ENCODE measurements at regions not wholly inside any gene's neighbourhood (a gene's known extent, or its start where the extent isn't known, plus 50 kb on each side); places are given as distances from the start of the nearest gene placed in this dataset.

DNA sequence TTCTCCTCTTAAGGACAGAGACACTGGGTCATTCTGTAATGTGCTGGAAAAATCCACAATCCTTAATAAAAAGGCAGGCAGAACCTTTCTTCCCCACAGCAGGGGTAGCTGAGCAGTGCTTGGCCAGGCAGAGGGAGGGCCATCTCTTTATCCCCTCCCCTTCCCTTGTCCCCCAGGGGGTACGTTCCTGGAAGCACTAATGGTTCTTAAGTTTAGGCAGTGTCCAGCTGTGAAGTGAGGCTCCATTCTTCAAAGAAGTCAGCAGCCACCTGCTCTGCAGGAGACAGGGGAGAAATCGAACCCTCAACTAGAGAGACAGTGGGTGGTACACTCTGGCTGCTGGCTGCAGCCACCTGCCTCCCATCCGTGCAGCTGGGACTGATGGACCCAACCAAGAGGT is 533.9 kb upstream of the CDH11 start:
- no peak for DNase-seq (ENCODE audit: low spot score)

DNA sequence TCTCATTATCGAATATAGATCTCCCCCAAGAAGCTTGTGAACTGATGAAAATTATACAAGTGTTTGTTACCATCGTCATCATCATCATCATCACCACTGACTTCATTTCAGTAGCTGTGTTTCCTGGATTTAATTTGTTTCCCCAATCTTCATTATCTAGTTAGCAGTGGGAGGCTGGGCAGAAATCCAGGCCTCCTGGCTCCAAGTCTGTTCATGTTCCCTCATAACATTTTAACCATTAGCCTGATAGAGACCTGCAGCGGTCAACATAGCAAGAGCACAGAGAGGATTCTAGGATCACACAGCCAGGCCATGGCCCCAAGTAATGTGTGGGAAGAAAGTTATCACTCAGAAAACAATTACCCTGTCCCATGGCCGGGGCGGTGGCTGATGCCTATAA is 526.2 kb upstream of the CDH11 start:
- no peak for DNase-seq (ENCODE audit: low spot score)

DNA sequence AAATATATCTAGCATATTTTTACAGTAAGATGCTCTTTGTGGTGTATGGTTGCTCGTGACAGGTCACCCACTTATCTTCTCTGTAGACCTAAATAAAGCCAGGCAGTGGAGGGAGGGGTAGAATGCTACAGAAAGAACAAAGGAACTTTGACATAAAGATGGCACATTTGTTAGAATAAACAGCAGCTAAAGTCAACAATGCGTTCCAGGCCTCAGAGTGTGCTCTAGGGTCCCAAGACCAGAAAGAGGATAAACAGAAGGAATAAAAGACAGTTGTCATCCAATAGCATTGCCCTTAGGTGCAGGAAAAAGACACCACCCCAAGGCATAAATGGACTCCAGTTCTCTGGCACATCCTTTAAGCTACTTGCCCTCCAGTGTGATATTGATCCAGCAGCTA is 523.0 kb upstream of the CDH11 start:
- no peak for DNase-seq (ENCODE audit: low spot score)

- DNase-seq (ENCODE audit: low spot score), result no peak
Observed at GRCh38 chr16:65641762-65642289, 520.0 kb upstream of the CDH11 start.

DNA sequence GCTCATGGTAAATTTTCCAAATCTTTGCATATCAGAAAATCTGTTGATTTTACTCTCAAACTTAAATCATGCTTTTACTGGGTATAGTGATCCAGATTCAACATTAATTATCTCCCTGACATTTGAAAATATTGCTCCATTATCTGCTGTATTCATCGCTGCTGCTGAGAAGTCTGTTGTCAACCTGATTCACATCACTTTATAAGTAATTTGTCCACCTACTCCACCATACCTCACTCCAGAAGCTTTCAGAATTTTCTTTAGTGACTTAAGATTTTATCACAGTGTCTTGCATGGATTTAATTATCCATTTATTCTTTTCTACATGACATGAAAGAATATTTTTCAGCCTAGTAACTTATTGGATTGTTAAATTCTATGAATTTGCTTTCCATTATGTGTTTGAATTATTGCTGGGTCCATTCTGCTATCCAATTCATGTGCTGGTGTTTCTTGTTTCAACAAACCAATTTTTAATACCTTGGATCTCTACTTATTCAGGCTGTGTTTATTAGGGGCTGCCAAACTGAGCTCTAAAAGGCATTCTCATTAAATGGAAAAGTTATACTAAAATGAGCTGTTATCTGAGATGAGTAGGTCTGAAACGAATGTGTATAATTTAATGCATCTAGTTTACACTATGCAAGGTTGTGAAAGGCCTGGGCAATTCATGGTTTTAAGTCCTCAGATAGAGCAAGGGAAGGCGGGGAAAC is 519.3 kb upstream of the CDH11 start:
- no peak for DNase-seq (ENCODE audit: low spot score)

DNA sequence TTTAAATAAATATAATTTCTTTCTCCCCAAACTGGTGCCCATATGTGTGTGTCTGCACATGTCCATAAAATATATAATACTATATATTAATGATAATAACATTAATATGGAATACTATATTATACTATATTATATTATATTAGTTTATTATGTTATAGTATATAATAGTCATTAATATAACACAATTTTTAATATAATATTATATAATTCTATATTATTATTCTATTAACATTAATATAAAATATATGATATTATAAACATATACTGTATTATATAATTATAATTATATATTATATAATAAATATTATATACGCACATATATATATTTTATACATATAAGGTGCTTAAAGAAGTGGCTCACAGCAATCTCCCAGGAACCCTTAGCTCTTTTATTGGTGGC is 513.0 kb upstream of the CDH11 start:
- DNase-seq (ENCODE audit: low spot score), result no peak

DNA sequence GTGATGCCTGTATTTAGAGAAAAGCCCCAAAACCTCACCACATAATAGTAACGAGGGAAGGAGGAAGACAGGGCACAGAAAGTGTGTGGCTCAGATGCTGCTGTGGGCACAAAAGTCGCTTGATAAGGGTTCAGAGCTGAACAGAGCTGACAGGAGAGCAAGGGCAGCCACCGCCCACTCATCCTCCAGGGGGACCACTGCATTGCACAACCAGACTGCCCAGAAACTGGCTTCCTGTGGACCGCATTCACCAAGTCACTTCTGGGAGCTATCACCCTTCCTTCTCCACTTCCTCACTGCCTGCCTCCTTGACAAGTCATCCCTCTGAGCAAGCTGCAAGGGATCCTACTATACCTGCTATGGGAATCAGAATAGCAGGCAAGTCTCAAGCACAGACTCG is 512.4 kb upstream of the CDH11 start:
- DNase-seq (ENCODE audit: low spot score), result no peak

- DNase-seq (ENCODE audit: low spot score), result peak; percentile 82
Observed at GRCh38 chr16:65624666-65625065, 502.8 kb upstream of the CDH11 start.

- DNase-seq (ENCODE audit: low spot score), result no peak
Observed at GRCh38 chr16:65624229-65624628, 502.4 kb upstream of the CDH11 start.

GRCh38 chr16:65622871-65623270 is 501.0 kb upstream of the CDH11 start:
- DNase-seq (ENCODE audit: low spot score), result no peak

- DNase-seq (ENCODE audit: low spot score), result no peak
Observed at GRCh38 chr16:65622151-65622550, 500.3 kb upstream of the CDH11 start.

- no peak for DNase-seq (ENCODE audit: low spot score)
Observed at GRCh38 chr16:65621640-65622039, 499.8 kb upstream of the CDH11 start.

DNA sequence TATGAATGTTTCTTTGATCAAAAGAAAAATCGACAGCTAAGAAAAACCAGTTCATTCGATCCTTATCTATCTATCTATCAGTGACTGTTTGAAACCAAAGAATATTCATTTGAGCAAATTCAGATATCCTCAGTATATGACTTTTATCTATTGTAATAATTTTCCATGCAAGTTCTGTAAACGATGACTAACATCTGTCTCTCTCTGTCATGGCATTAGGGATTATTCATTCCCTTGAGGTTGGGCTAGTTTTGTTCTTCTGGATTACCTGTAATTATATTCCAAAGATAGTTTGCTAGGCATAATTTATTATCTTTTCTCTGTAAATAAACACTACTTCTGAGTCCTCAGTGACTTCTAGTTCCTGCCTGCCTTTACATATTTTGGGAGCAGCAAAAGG is 497.7 kb upstream of the CDH11 start:
- DNase-seq (ENCODE audit: low spot score), result no peak

DNA sequence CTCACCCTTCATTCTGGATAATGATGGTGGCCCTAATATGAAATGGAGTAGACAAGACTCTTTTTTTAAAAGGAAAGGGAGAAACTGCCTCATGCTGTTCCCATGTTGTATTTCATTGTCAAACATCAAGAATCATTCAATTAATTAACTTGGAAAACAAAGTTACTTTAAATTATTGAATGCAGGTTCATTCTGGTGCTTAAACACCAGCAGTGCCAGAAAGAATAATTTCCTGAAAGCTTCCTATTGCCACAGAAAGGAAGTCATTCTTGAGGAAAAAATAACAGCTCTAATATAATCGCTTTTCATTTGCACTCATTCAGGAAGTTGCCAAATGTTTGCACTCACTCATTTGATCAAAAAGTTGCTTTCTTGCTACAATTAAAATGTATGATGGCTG is 497.1 kb upstream of the CDH11 start:
- no peak for DNase-seq (ENCODE audit: low spot score)

GRCh38 chr16:65618333-65618732 is 496.5 kb upstream of the CDH11 start:
- no peak for DNase-seq (ENCODE audit: low spot score)

- no peak for DNase-seq (ENCODE audit: low spot score)
Observed at GRCh38 chr16:65617421-65617820, 495.6 kb upstream of the CDH11 start.

DNA sequence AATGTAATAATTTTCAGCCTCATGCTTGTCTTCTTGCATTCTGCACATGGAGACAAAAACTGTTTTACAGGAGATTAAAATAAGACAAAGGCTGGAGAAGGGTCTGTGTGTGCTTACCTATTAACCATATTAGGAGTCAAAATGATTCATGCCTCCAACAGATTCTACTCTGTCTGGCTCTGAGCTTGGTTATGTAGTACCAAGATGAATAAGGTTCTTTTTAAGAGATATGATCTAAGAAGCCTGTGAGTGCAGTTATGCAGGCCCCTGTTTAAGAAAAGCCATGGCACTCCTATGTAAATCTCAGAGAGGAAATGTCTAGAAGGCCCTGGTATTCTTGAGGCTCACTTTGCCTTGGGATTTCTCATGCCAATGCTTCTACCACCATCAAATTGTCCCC is 486.6 kb upstream of the CDH11 start:
- no peak for DNase-seq (ENCODE audit: low spot score)

DNA sequence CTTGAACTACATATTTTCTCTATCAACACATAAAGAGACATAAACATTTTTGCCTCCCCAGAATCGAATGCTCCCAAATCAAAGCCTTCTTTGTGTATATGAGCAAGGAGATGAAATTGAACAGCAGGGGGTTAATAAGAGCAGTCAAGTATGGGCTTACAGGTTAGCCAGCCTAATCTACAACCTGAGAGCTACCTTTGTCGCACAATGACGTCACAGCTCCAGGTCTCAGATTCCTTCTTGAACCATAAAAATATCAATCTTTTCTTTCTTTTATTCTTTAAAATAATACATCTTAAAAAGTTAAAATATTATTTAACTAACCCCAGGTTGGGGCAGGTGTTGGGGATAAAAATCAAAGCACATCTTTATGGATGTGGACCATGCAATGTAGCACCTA is 482.9 kb upstream of the CDH11 start:
- DNase-seq (ENCODE audit: low spot score), result no peak

- DNase-seq (ENCODE audit: low spot score), result no peak
Observed at GRCh38 chr16:65601781-65602180, 479.9 kb upstream of the CDH11 start.

DNA sequence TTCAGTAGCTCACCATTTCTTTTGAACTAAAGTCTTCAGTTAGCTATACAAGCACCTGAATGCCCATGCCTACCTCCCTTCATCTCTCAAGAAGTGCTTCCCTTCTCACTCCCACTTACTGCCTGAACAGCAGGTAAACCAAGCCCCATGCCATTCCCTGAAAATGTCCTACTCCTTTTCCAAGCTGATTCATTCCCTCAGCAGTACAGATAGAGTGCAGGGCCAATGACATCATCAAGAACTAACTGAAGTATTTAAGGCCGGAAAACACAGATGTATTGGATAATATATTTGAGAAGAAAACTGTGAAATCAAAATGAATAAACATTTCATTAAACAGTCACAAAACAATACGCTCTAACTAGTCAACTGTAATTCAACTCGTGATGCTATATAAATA is 478.8 kb upstream of the CDH11 start:
- DNase-seq (ENCODE audit: low spot score), result no peak

DNA sequence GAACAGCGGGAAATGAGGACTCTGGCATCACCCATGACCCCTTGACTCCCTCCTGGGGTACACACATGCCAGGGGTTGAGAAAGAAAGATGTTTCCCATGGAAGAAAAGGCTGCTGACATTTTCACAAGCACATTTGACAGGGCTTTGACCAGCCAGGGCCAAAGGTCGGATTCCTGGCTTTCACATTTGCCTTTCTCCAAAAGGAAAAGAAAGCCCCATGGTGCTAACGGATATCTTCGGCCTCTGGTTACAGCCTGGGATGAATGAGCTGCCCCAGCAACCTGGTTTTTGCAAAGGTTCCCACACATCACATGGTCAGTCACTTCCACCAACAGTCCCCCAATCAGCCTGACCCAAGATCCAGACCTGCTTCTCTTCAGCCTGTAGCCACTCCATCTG is 478.2 kb upstream of the CDH11 start:
- no peak for DNase-seq (ENCODE audit: low spot score)

DNA sequence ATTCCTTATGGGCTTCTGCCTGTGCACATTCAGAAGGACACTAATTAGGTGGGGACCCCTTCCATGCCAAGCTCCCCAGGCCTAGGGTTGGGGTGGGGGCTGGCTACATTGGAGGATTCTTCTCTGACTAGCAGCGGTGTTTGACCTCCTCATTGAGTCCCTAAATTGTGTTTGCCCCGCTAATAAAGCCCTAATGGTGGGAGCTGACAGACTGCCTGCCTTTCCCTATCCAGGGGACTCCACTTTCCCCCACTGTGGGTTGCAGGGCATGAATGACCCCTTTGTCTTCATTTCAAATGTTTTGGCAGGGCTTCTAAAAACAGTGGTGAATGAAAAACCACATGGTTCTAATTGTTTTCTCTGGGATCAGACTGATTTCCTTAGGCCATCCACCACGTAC is 476.8 kb upstream of the CDH11 start:
- no peak for DNase-seq (ENCODE audit: low spot score)

DNA sequence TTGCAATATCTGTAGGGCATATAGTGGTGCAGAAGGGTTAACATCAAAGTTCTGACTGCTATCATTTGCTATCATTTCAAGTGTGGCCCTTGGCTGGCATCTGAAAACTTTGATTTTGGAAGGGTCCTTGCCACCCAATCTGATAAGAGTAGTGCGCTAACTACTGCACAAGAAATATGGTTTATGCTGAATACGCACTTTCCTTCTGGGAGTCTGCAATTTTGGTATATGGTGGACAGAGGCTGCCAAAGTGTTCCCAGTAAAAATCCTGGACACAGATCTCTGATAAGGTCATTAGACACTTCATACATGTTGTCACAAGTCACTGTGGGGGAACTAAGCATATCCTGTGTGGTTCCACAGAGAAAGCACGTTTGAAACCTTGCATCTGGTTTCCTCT is 461.6 kb upstream of the CDH11 start:
- DNase-seq (ENCODE audit: low spot score), result no peak

DNA sequence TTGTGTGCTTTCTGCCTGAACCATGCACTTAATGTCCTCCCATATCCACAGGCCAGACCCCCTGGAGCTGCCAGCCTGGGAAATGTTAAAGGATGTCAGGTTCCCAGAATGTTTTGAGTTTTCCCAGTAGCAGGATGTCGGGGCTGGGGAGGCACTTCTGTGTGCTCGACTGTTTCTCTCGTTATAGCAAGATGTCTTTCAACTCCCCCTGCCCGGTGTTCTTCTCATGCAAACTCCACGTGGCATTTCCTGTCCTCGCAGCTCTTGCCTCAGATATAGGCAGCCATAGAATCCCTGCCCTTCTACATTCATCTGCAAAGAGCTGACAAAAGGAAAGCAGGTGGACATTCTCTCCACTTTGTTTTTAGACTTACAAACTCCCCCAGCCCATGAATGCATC is 457.2 kb upstream of the CDH11 start:
- no peak for DNase-seq (ENCODE audit: low spot score)

Measured in umbilical cord (tissue), 1 donor.